ENCODE measurements at regions not wholly inside any gene's neighbourhood (a gene's known extent, or its start where the extent isn't known, plus 50 kb on each side); places are given as distances from the start of the nearest gene placed in this dataset.

GRCh38 chrX:109844986-109845385 is 111.9 kb upstream of the ACSL4 start:
- ChIA-PET POLR2A (no interaction called here), CTCF (no interaction called here)
- intact Hi-C loops (cut with micrococcal nuclease) = loop anchor here (5.0 kb wide), 1 partner anchor 158 kb away; no protein-coding TSS in a partner anchor
- H3K27me3 Mint-ChIP-seq = no peaks in the 10 kb centered on the region
- H3K9me3 Mint-ChIP-seq = no peaks in the 10 kb centered on the region
- H3K27ac Mint-ChIP-seq = no peak overlapping the region
- no peak for DNase-seq
- no peaks in the 10 kb centered on the region for H3K36me3 Mint-ChIP-seq
- H3K4me1 Mint-ChIP-seq (ENCODE audit: low read depth) = peaks cover 19% of the 10 kb centered on the region
- no peak overlapping the region for H3K4me3 Mint-ChIP-seq

- DNase-seq = no peak
- intact Hi-C loops (cut with micrococcal nuclease) = no loop called here
- Mint-ChIP-seq H3K4me3 (no peak overlapping the region), H3K27me3 (no peaks in the 10 kb centered on the region), H3K9me3 (no peaks in the 10 kb centered on the region), H3K4me1 (ENCODE audit: low read depth) (peaks cover 19% of the 10 kb centered on the region), H3K36me3 (no peaks in the 10 kb centered on the region), H3K27ac (no peak overlapping the region)
- POLR2A ChIA-PET = no interaction called here
- CTCF ChIA-PET = no interaction called here
Measured at GRCh38 chrX:109845996-109846395, 112.9 kb upstream of the ACSL4 start.

- Mint-ChIP-seq H3K27me3 (no peaks in the 10 kb centered on the region), H3K4me3 (no peak overlapping the region), H3K9me3 (no peaks in the 10 kb centered on the region), H3K27ac (no peak overlapping the region), H3K4me1 (ENCODE audit: low read depth) (peaks cover 16% of the 10 kb centered on the region), H3K36me3 (no peaks in the 10 kb centered on the region)
- no peak for DNase-seq
- ChIA-PET CTCF (no interaction called here), POLR2A (no interaction called here)
- intact Hi-C loops (cut with micrococcal nuclease) = no loop called here
Measured at GRCh38 chrX:109847257-109848187, 114.5 kb upstream of the ACSL4 start.

GRCh38 chrX:109848461-109849050 is 115.5 kb upstream of the ACSL4 start:
- DNase-seq = no peak
- H3K27ac Mint-ChIP-seq = no peak overlapping the region
- H3K9me3 Mint-ChIP-seq = no peaks in the 10 kb centered on the region
- ChIA-PET POLR2A (no interaction called here), CTCF (no interaction called here)
- no peaks in the 10 kb centered on the region for H3K36me3 Mint-ChIP-seq
- H3K27me3 Mint-ChIP-seq = no peaks in the 10 kb centered on the region
- peaks cover 16% of the 10 kb centered on the region for H3K4me1 Mint-ChIP-seq (ENCODE audit: low read depth)
- intact Hi-C loops (cut with micrococcal nuclease) = no loop called here
- H3K4me3 Mint-ChIP-seq = no peak overlapping the region

- Mint-ChIP-seq H3K9me3 (peaks cover 4% of the 10 kb centered on the region), H3K27me3 (no peaks in the 10 kb centered on the region), H3K36me3 (no peaks in the 10 kb centered on the region), H3K4me3 (no peak overlapping the region), H3K27ac (no peak overlapping the region), H3K4me1 (ENCODE audit: low read depth) (peaks cover 3% of the 10 kb centered on the region)
- intact Hi-C loops (cut with micrococcal nuclease) = no loop called here
- no peak for DNase-seq
- ChIA-PET CTCF (interaction anchor here (6.5 kb wide), 1 partner anchor 142 kb away, joined by 149 read pairs; no protein-coding TSS in a partner anchor), POLR2A (interaction anchor here (0.6 kb wide), 1 partner anchor 27 kb away, joined by 5 read pairs; no protein-coding TSS in a partner anchor)
Measured at GRCh38 chrX:109854096-109854495, 121.0 kb upstream of the ACSL4 start.

GRCh38 chrX:109855501-109855900 is 122.4 kb upstream of the ACSL4 start:
- peaks cover 4% of the 10 kb centered on the region for H3K9me3 Mint-ChIP-seq
- H3K4me1 Mint-ChIP-seq (ENCODE audit: low read depth) = peaks cover 3% of the 10 kb centered on the region
- no peaks in the 10 kb centered on the region for H3K36me3 Mint-ChIP-seq
- CTCF ChIA-PET = interaction anchor here (2.4 to 6.5 kb wide), 3 partner anchors 28 to 144 kb away, joined by 10 to 149 read pairs (median 14); no protein-coding TSS in a partner anchor
- POLR2A ChIA-PET = no interaction called here
- intact Hi-C loops (cut with micrococcal nuclease) = loop anchor here (5.0 kb wide), 1 partner anchor 123 kb away; the partner anchor contains the start of gene ACSL4
- no peak overlapping the region for H3K27ac Mint-ChIP-seq
- H3K4me3 Mint-ChIP-seq = no peak overlapping the region
- H3K27me3 Mint-ChIP-seq = no peaks in the 10 kb centered on the region
- no peak for DNase-seq

- ChIA-PET CTCF (interaction anchor here (0.6 to 6.5 kb wide), 33 partner anchors 14 to 384 kb away, joined by 3 to 149 read pairs (median 4); no protein-coding TSS in a partner anchor), POLR2A (interaction anchor here (1.1 to 1.3 kb wide), 2 partner anchors 16 to 148 kb away, joined by 3 read pairs; no protein-coding TSS in a partner anchor)
- Mint-ChIP-seq H3K27me3 (no peaks in the 10 kb centered on the region), H3K9me3 (peaks cover 4% of the 10 kb centered on the region), H3K36me3 (no peaks in the 10 kb centered on the region), H3K4me3 (no peak overlapping the region), H3K4me1 (ENCODE audit: low read depth) (peaks cover 3% of the 10 kb centered on the region), H3K27ac (no peak overlapping the region)
- intact Hi-C loops (cut with micrococcal nuclease) = loop anchor here (1.0 to 5.0 kb wide), 3 partner anchors 125 to 372 kb away; partner anchors contain the start of gene ACSL4
- DNase-seq = no peak
Measured at GRCh38 chrX:109856974-109857373, 123.9 kb upstream of the ACSL4 start.

- intact Hi-C loops (cut with micrococcal nuclease) = loop anchor here (1.0 to 5.0 kb wide), 3 partner anchors 125 to 373 kb away; partner anchors contain the start of gene ACSL4
- ChIA-PET POLR2A (no interaction called here), CTCF (interaction anchor here (0.7 to 6.5 kb wide), 24 partner anchors 15 to 384 kb away, joined by 3 to 149 read pairs (median 5); no protein-coding TSS in a partner anchor)
- no peaks in the 10 kb centered on the region for H3K27me3 Mint-ChIP-seq
- H3K36me3 Mint-ChIP-seq = no peaks in the 10 kb centered on the region
- no peak for DNase-seq
- peaks cover 4% of the 10 kb centered on the region for H3K9me3 Mint-ChIP-seq
- H3K27ac Mint-ChIP-seq = no peak overlapping the region
- H3K4me3 Mint-ChIP-seq = no peak overlapping the region
- peaks cover 3% of the 10 kb centered on the region for H3K4me1 Mint-ChIP-seq (ENCODE audit: low read depth)
Measured at GRCh38 chrX:109857584-109858228, 124.6 kb upstream of the ACSL4 start.

GRCh38 chrX:109858602-109859341 is 125.7 kb upstream of the ACSL4 start:
- no peak overlapping the region for H3K4me3 Mint-ChIP-seq

GRCh38 chrX:109859651-109860050 is 126.6 kb upstream of the ACSL4 start:
- H3K4me1 Mint-ChIP-seq (ENCODE audit: low read depth) = peaks cover 3% of the 10 kb centered on the region
- ChIA-PET POLR2A (no interaction called here), CTCF (interaction anchor here (1.1 to 6.5 kb wide), 2 partner anchors 32 to 148 kb away, joined by 5 to 149 read pairs; no protein-coding TSS in a partner anchor)
- no peaks in the 10 kb centered on the region for H3K36me3 Mint-ChIP-seq
- no peaks in the 10 kb centered on the region for H3K9me3 Mint-ChIP-seq
- no peaks in the 10 kb centered on the region for H3K27me3 Mint-ChIP-seq
- no peak for DNase-seq
- intact Hi-C loops (cut with micrococcal nuclease) = loop anchor here (5.0 kb wide), 1 partner anchor 127 kb away; the partner anchor contains the start of gene ACSL4
- no peak overlapping the region for H3K4me3 Mint-ChIP-seq
- no peak overlapping the region for H3K27ac Mint-ChIP-seq

More at GRCh38 chrX:109858602-109859341, 125.7 kb upstream of the ACSL4 start:
- ChIA-PET CTCF (interaction anchor here (1.1 to 6.5 kb wide), 2 partner anchors 32 to 147 kb away, joined by 5 to 149 read pairs; no protein-coding TSS in a partner anchor), POLR2A (no interaction called here)
- Mint-ChIP-seq H3K9me3 (peaks cover 4% of the 10 kb centered on the region), H3K27ac (no peak overlapping the region), H3K36me3 (no peaks in the 10 kb centered on the region), H3K4me1 (ENCODE audit: low read depth) (peaks cover 3% of the 10 kb centered on the region), H3K27me3 (no peaks in the 10 kb centered on the region)
- intact Hi-C loops (cut with micrococcal nuclease) = loop anchor here (5.0 kb wide), 1 partner anchor 126 kb away; the partner anchor contains the start of gene ACSL4
- no peak for DNase-seq

GRCh38 chrX:109862433-109862832 is 129.4 kb upstream of the ACSL4 start:
- intact Hi-C loops (cut with micrococcal nuclease) = no loop called here
- ChIA-PET CTCF (interaction anchor here (0.5 to 1.3 kb wide), 2 partner anchors 28 to 382 kb away, joined by 3 read pairs; no protein-coding TSS in a partner anchor), POLR2A (no interaction called here)
- Mint-ChIP-seq H3K36me3 (no peaks in the 10 kb centered on the region), H3K4me3 (no peak overlapping the region), H3K4me1 (ENCODE audit: low read depth) (no peaks in the 10 kb centered on the region), H3K27ac (no peak overlapping the region), H3K9me3 (no peaks in the 10 kb centered on the region), H3K27me3 (no peaks in the 10 kb centered on the region)
- no peak for DNase-seq

Data from activated CD4-positive, alpha-beta memory T cell treated with anti-CD3 and anti-CD28 coated beads for 36 hours (primary cell).